Dedifferentiated amniotic fluid mesenchymal stem cell (primary cell): ENCODE measurements at regions not wholly inside any gene's neighbourhood (a gene's known extent, or its start where the extent isn't known, plus 50 kb on each side); places are given as distances from the start of the nearest gene placed in this dataset.

Experiments
- DNase-seq: peaks from one replicate; pipeline ENCODE4 v3.0.0-alpha.2; 2016; ENCODE audit errors: extremely low spot score

DNA sequence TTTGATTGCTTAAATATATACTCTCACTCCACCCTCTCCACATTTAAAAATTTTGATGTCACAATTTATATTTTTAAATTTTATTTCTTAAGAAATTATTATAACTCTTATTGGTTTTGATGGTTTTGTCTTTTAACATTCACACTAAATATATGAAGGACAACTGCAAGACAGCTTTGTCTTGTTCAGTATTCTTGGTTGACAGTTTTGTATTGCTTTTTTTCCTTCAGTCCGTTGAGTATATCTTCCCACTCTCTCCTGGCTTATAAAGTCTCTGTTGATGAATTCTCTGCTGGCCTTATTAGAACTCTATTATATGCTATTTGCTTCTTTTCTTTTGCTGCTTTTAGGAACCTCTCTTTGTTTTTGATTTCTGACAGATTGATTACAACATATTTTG, 392.2 kb downstream of the C6orf118 start:
- DNase-seq = no peak

DNA sequence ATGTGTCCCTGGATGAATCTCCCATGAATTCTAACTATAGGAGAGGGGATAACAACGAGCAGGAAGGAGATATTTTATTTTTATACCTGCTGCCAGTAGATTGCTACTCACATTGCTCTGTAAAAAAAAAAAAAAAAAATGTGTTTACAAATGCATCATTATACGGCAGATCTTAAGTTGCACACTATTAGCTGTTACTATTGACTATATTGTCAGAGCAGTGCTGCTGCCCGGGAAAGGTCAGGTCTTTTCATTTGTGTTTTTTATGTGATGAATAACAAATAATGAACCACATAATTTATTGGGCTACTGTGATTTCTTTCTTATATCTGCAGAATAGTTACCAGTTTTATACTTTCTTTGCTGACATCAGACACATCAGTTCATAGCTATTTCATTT, 393.3 kb downstream of the C6orf118 start:
- no peak for DNase-seq

DNA sequence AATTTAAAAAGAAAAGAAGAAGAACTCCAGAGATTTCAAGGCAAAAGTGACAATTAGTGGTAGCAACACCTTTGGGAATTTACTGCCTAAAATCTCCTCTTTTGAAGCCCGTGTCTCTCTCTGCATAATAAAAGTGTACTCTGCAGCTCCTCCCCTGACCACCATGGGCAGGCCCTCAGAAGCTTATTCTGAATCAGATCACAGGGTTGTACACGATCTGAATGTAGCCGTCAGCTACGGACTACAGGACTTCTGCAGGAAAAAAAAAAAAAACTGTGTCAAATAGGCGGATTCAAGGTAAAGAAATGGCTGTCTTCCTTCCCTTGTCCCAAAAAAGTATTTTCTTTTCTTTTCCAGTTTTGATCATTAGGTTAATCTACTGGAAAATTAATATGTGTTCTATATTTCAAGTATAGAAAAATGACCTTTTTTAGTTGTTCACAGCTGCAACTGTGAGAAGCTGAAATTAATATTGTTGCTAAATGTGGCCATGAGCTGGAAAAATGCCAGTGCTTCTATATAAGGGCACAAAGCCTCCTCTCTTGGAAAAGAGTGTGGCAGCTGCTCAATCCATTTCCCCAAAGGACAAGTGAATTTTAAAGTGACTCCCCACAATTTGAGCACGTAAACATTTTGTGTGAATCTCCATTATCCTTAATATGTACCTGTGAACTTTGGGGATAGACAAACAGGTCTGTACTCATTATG, 397.4 kb downstream of the C6orf118 start:
- DNase-seq = no peak

DNA sequence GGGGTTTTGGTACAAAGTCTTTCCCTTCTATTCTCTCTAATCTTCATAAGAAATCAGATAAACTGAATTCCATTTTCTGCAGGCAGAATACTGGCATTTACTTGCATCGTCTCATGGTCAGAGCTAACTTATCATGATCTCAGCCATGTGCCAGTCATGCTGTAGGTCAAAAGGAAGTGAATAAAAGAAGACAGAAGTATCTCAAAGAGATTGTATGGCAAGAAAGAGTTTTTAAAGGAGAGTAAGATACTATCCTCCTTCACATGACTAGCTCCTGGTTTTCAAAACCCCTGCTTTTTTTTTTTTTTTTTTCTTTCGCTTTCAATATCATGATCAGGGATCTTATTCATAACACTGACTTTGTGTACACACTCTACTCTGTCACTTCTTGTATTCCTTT, 398.3 kb downstream of the C6orf118 start:
- no peak for DNase-seq

DNA sequence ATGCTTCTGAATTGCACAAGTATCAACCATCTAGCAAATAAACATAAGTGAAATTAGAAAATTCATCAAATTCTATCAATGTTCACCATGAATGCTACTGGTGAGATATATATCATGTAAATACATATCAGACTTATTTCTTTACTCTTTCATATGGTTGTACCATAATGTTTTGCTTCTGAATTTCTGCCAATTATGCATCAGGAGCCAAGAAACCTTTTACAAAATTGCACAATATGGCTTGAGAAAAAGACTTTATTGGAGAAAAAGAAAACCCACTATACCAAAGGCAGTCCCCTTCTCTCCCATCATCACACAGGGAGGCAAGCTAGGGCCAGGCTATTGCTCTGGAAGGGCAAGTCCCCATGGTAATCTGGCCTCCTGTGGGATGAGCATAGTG, 402.6 kb downstream of the C6orf118 start:
- DNase-seq = no peak

DNA sequence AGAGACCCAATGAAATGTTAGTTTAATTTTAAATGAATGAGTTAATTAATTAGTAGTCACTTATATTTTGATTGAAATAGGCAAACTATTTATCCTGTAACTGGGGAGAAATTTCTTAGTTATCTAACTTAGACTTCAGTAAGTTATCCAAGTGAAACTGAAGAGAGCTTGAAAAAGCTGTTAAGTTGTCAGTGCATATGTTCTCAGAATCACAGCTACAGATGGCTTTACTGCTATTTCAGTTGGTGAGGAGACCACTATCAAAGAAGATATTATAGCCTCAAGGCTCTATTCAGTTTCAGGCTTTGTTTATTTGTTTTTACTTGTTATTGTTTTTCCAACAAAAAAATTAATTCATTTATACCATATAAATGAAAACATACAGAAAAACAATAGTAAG, 404.1 kb downstream of the C6orf118 start:
- no peak for DNase-seq

DNA sequence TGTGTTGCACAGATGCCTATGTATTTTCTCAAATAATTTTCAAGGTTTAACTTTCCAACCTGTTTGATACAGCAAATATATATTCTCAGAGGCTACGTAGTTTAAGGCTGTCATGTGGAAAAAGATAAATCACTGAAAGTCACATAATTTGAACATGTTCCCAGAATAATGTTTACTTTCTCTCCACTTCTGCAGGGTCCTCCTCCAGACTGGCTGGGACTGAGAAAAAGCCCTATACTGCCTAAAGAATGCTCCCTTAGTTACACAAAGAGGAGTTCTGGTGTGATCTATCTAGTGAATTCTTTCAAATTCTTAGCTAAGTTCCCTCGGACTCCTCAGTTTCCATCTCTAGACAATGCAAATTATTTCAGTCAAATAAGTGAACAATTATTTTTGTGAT, 411.0 kb downstream of the C6orf118 start:
- no peak for DNase-seq

DNA sequence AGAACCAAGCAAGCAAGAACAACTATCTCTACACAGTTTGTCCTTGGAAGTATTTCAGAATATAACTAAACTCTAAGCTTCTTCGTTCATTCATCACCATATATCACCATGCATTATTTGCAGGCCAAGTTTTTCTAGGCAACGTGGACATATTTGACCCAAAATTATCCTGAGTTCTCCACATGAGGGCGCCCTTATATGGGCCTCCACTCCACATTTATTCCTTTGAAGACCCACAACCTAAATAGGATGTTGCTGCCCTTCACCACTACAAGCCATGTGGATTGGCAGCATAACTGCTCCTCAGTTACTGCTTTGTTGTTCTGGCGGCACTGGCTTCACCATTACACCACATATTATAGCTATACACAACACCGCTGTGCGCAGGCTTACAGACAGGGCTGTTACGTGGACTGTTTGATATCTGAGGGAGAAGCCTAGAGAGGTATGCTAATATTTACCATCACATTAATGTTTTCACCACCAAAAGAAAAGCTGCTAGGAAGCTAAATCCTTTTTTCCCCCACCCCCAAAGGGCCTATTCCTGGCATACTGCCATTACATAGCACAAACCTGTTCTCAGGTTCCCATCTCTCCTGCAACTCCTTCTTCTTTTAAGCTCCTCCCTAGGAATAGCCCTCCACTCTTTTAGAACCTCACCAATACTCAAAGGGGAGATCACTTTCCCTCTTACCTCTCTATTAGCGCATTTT, 411.7 kb downstream of the C6orf118 start:
- no peak for DNase-seq

DNA sequence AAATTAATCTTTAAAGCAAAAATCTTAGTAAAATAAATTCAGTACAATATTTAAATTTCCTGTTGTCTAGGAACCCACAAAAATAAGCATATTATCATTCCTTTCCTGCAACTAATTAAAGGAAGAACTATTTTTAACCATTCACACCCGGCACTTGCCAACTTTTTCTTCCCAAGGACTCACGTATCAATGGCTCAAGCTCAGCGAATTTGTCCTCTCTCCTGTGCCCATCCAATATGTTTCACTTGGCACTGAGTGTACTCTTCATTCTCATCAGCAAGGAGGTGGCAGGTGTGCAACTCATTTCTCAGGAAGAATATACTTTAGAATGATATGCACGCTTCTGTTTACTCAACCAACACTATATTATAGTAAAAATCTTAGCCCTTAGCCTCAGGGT, 419.4 kb downstream of the C6orf118 start:
- DNase-seq = no peak

DNA sequence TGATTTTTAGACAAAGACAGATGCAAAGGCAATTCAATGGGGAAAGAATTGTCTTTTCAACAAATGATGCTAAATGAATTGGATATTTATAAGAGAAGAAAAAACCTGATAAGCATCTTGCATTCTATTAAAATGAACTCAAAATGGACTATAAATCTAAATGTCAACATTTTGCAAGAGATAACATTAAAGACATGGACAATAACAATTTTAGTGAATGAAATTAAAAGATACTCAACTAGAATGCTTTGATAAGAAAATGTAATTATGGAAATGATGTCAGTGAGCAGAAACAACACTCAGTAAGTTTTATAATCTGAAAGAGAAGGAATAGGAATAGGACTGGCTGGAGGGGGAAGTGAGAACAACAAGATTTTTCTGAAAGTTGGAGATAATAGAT, 421.7 kb downstream of the C6orf118 start:
- DNase-seq = no peak

DNA sequence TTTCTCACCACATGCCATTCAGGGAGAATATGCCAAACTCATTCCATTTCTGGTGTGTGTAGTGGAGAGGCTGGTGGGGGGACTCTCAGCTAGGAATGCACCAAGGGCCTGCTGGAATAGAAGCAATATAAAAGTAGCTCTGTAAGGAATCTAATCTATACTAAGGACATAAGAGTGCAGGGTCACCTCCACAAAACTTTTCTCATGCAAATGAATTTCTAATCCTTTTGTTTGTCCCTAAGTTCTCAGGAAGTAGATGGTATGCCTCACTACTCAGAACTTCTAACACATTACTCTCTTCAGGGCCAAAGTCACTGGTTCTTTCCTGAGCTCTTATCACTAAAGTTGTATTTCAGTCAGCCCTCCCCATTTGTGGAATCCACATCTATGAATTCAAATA, 427.2 kb downstream of the C6orf118 start:
- DNase-seq = no peak

DNA sequence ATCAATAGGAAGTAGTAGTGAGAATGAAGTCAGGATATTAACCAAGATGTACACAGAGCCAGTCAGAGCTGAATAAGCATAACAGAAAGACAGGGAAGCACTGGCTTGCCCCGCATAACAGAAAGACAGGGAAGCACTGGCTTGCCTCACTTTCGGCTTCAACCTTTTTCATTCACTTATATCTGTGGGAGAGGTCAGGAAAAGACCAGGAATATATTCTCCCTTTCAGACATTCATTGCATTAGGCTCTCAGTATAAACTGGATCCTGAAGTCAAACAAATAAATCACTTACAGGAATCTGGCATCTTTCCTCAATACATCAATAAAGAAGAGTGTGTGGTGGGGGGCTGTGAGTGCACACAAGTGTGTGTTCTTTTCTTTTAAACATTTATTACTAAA, 437.6 kb downstream of the C6orf118 start:
- DNase-seq = no peak

DNA sequence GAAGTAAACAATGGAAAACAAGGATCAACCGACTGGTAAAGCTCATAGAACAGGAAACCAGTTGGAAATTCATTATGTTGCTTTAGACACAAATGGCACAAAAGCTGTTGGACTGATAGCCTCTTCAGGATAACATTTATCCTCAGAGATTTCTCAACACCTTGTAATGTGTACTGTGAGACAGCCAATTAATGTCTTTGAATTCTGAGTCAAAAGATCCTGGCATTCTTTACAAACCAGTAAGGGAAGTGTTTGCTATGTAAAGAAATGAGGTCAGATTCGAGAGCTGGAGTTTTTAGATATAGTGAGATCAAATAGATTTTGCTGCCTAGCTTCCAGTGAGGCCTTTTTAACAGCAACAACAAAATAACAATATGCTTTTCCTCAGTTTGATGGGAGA, 439.2 kb downstream of the C6orf118 start:
- no peak for DNase-seq

DNA sequence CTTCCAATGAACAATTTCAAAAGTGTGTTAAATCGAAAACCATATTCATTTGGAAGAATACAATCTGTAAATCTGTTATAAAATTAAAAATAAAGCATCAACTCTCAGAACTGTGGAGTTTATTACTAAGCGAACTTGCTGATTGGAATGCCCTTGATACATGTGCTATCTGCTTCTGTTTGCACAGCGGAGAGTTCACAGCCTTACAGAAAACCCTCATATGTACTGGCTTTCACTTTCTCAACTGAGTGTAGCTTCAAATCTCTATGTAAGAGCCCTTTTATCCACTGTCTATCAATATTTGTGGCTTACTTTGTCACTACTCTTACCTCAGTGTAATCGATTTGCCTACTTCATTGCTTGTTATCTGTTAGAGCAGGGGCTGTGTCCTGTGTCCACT, 447.4 kb downstream of the C6orf118 start:
- no peak for DNase-seq

DNA sequence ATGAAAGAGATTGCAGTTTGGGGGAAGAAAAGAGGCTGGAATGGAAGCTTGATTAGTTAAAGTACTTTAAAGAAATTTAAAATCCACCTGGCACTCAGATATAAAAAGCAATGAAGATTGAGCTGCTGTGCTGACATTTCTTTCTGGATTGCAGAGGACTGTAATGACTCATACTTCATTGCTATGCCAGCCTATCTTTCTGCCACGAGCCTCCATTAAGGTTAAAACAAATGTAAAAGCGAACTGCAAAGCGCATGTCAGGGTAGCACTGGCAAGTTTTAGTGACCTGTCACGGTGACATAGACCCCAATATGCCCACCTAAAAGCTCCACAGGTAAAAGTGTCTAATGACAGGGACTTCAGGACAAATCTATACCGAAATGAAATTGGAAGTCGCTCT, 449.6 kb downstream of the C6orf118 start:
- no peak for DNase-seq

DNA sequence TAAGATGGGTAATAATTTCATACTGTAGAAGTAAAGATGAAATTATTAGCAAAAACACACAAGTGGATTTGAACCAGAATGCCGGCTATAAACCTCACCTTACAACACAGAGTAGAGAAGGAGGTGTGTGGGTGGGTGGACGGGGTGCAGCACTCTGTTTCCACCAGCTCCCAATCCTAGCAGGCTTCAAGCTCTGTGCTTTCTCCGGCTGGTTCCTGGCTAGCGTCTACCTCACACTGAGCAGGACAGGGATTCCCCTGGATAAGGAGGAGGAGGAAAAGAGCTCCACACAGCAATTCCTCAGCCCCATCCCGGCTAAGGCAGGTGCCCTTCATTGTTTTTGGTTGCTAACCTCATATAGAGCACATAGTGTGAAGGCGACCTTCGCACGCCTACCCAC, 453.3 kb downstream of the C6orf118 start:
- DNase-seq = no peak

DNA sequence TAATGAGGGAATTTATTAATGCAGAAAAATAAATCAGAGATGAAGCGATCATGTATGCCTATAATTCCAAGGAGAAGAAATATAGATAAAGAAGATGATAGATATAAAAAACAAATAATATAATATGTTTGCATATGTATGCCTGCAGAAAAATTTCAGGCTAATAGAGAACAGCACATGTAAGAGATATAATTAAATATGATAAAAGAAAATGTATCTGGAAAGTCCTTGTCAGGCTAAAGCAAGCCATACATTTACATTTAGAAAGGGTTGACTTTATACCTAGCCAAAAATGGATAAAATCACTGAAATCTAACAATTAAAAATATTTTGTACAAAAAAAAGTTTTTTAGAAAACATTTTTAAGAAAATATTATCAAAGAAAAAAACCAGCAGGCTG, 454.1 kb downstream of the C6orf118 start:
- DNase-seq = no peak

DNA sequence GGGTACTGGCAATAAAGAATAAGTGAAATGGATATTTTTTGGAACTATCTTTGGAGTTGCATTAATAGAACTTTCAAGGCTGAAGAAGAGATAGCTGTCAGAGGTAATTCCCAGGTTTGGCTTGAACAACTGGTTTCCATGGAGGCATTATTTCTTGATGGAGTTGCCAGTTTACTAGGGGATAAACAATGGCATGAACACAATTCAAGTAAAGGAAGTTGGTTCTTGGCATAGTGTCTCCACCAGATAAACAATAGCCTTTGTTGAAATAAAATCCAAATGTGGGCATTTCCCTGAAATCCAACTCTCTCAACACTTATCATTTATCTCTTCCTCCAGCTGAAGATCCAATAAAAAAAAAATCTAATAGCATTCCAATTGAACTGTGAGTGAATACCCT, 454.9 kb downstream of the C6orf118 start:
- no peak for DNase-seq

DNA sequence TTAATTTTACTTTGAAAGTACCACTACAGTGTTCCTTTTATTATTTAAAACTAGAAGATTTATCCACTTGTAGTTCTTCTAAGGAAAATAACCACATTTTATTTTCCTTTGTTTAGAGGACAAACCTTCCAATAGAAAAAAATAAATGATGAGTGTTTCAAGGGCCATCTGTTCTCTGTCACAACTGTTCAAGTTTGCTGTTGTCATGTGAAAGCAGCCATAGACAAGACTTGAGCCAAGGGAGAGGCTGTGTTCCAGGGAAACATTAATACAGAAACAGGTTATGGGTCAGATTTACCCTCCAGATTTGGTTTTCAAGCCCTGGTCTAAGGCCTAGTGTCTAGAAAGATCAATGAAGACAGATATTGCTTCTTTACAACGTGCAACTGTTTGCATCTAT, 463.6 kb downstream of the C6orf118 start:
- DNase-seq = no peak

DNA sequence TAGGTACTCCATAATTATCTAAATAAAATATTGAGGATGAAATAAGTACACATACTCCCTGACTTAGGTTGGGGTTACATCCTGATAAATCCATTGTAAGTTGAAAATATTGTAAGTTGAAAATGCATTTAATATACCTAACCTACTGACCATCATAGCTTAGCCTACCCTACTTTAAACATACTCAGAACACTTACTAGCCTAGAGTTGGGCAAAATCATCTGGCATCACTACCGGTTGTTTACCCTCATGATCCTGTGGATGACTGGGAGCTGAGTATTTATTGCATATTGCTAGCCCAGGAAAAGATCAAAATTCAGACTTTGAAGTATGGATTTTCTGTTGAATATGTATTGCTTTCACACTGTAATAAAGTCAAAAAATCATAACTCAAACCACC, 467.3 kb downstream of the C6orf118 start:
- no peak for DNase-seq

DNA sequence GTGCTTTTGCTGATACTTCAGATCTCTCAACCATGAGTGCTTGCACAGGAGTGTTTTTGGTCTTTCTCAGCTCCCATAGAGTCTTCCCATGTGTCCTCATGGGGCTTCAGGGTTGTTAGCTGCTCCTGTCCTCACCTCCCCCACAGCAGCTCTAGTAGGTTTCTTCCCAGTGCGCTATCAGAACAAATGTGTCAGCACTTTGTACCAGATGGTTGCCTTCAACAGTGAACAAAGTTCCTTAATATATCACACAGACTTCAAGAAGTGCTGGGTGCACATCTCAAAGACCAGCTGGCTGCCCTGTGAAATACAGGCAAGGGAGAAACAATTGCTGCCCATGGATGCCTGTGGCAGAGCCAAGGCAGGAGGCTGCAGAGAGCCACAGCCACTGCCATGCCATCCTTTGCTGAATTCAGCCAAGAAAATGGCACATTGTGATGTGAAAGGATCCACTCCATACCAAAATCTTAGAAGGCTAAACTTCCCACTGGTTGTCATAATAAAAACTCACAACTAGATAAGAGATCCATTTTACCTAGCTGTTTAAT, 471.3 kb downstream of the C6orf118 start:
- no peak for DNase-seq

DNA sequence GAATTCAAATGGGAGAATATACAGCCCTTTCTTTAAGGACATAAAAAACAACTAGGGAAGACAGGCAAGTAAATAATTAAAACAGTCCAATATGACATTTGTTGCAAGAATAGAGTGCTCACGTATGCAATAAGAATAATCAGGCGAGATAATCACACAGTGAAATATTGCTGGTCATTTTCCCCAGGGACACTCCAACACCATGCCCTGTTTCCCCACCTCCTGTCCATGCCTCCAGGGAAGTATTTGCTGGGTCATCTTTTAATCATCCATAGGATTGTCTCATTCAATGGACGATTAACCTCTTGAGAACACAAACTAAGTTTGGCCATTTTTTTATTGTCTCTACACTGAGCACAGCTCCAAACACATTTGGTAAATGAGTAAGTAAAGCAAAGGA, 472.9 kb downstream of the C6orf118 start:
- DNase-seq = no peak

DNA sequence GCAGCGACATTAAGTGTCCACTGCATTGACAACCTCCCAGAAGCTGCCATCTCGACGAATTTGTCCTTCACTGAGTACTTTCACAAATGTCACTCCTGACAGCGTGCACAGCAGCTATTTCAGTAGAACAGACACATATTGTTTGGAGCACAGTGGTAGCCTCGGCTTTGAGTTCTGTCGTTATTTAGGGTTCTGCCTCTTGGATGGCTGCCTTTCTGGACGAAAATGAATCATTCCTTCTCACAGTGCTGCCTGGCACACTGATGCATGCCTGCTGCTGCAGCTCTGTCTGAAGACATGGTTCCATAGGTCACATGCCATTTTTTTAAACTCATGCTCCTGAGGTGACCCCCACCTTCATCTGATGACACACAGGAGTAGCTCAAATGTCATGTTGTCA, 477.0 kb downstream of the C6orf118 start:
- no peak for DNase-seq

DNA sequence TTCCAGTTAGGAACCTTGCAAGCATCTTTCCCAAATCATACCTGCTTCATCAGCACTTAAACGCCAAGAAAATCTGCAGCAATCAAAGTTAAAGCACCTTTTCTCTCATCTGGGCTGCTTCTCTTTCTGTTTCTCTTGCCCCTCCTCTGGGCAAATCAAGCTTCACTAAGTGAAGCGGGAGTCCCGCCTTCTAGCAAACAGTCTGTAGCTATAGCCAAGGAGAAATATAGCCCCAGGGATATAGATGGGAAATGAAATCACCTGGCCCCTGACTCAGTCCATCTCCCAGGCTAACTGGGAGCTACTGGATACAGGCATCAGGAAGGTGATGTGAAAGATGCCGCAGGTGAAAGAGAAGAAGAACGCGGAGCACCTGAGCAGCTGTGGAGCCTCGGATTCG, 481.9 kb downstream of the C6orf118 start:
- DNase-seq = no peak
